Upper lobe of left lung (tissue), 6 donors: ENCODE measurements at regions not wholly inside any gene's neighbourhood (a gene's known extent, or its start where the extent isn't known, plus 50 kb on each side); places are given as distances from the start of the nearest gene placed in this dataset.

ENCODE experiments used
- ATAC-seq, 2 donors: fragments of 200-7000 bp; cut with Tn5 transposase; one replicate each; pipeline ENCODE4 v1.9.1; 2022; ENCODE audit warnings: mild to moderate bottlenecking in 2 of 2, moderate library complexity in 2 of 2; ENCODE audit not compliant: low FRiP score in 2 of 2
- DNase-seq, 2 donors: peaks; one replicate each; pipeline ENCODE4 v3.0.0-alpha.2; 2019 to 2020
- H3K27ac ChIP-seq, 4 donors: fragments of 200-600 bp; sonication (generic); one replicate each; pipeline ENCODE4 v1.5.1; 2016 to 2019
- H3K27me3 ChIP-seq, 4 donors: fragments of 200-600 bp; sonication (generic); one replicate each; pipeline ENCODE4 v1.5.1; 2017 to 2019
- H3K36me3 ChIP-seq, 4 donors: fragments of 200-600 bp; sonication (generic); one replicate each; pipeline ENCODE4 v1.5.1; 2016 to 2019
- H3K4me1 ChIP-seq, 4 donors: fragments of 200-600 bp; sonication (generic); one replicate each; pipeline ENCODE4 v1.5.1; 2018 to 2019
- H3K4me3 ChIP-seq, 4 donors: fragments of 200-600 bp; sonication (generic); one replicate each; pipeline ENCODE4 v1.5.1; 2017 to 2019; ENCODE audit warnings: mild to moderate bottlenecking in 2 of 4, moderate library complexity in 1 of 4
- H3K9me3 ChIP-seq, 4 donors: fragments of 200-600 bp; sonication (generic); one replicate each; pipeline ENCODE4 v1.5.1; 2018 to 2019
- CTCF ChIP-seq, 6 experiments: fragments of 450-650 bp in 4 of 6; fragments of 200-600 bp in 2 of 6; sonication (generic) in 2 of 6; IDR thresholded peaks; one replicate each; pipeline ENCODE4 v1.5.1; 2016 to 2019; ENCODE audit warnings: antibody characterized with exemption in 6 of 6
- EP300 ChIP-seq, 4 donors: sonication (generic); formaldehyde crosslinking; IDR thresholded peaks; one replicate each; pipeline ENCODE4 v1.5.1; 2017; ENCODE audit warnings: antibody characterized with exemption in 4 of 4, control low read depth in 2 of 4
- POLR2A ChIP-seq, 4 donors: fragments of 450-650 bp; IDR thresholded peaks; one replicate each; pipeline ENCODE4 v1.5.1; 2016 to 2017; ENCODE audit warnings: antibody characterized with exemption in 4 of 4, mild to moderate bottlenecking in 2 of 4
- POLR2AphosphoS5 ChIP-seq, 2 donors: sonication (generic); formaldehyde crosslinking; IDR thresholded peaks; one replicate each; pipeline ENCODE4 v1.5.1; 2017; ENCODE audit warnings: antibody characterized with exemption in 2 of 2
- WGBS, 2 donors: methylation state at CpG; one replicate each; pipeline ENCODE4 v1.1.5; 2017 to 2018; 5-methylcytosine and 5-hydroxymethylcytosine counted together
- donor health status: DM: no; HTN: no; CAD: no; lungs with moderate emphysema.
- donor health status: DM: no; HTN: yes; CAD: no; lungs with severe emphysema.

- H3K4me3 ChIP-seq, result no peak overlapping the region
- no peaks in the 10 kb centered on the region for H3K36me3 ChIP-seq
- peak in 1 of 2 donors; percentile 39 for ATAC-seq
- peak in 1 of 2 donors; percentile 62 for DNase-seq
- no peaks in the 10 kb centered on the region for H3K9me3 ChIP-seq
- H3K27me3 ChIP-seq, result no peaks in the 10 kb centered on the region
- no peak overlapping the region for H3K27ac ChIP-seq
- no peak for TF ChIP-seq POLR2A (IDR thresholded peaks at IDR 0.05)
- TF ChIP-seq POLR2AphosphoS5 (IDR thresholded peaks at IDR 0.05), result no peak
- no peak for TF ChIP-seq EP300 (IDR thresholded peaks at IDR 0.05)
- TF ChIP-seq CTCF (IDR thresholded peaks at IDR 0.05), result no peak
- H3K4me1 ChIP-seq, result peaks cover 0 to 8% (median 0%) of the 10 kb centered on the region in 4 donors
- 87 to 90% methylated on average over 4 to 17 of the region's 17 CpGs for WGBS, 2 donors
Observed at GRCh38 chr22:48632646-48633246, 1194.9 kb downstream of the BRD1 start.

GRCh38 chr22:48631288-48631863 lies 1196.3 kb downstream of the BRD1 start:
- 83 to 94% methylated on average over 10 to 29 of the region's 29 CpGs for WGBS, 2 donors
- no peaks in the 10 kb centered on the region for H3K36me3 ChIP-seq
- DNase-seq (peak in 1 of 2 donors; percentile 79), ATAC-seq (no peak)
- no peak overlapping the region for H3K4me3 ChIP-seq
- TF ChIP-seq CTCF (IDR thresholded peaks at IDR 0.05) (no peak), POLR2AphosphoS5 (IDR thresholded peaks at IDR 0.05) (no peak), POLR2A (IDR thresholded peaks at IDR 0.05) (no peak), EP300 (IDR thresholded peaks at IDR 0.05) (no peak)
- H3K4me1 ChIP-seq, result peaks cover 0 to 8% (median 0%) of the 10 kb centered on the region in 4 donors
- no peak overlapping the region for H3K27ac ChIP-seq
- no peaks in the 10 kb centered on the region for H3K9me3 ChIP-seq
- H3K27me3 ChIP-seq, result no peaks in the 10 kb centered on the region

GRCh38 chr22:48630848-48631247 lies 1196.8 kb downstream of the BRD1 start:
- Histone ChIP-seq H3K27me3 (no peaks in the 10 kb centered on the region), H3K36me3 (no peaks in the 10 kb centered on the region), H3K9me3 (no peaks in the 10 kb centered on the region), H3K4me3 (no peak overlapping the region), H3K27ac (no peak overlapping the region), H3K4me1 (peaks cover 0 to 7% (median 0%) of the 10 kb centered on the region in 4 donors)
- TF ChIP-seq POLR2AphosphoS5 (IDR thresholded peaks at IDR 0.05), result no peak
- no peak for TF ChIP-seq EP300 (IDR thresholded peaks at IDR 0.05)
- no peak for TF ChIP-seq POLR2A (IDR thresholded peaks at IDR 0.05)
- TF ChIP-seq CTCF (IDR thresholded peaks at IDR 0.05), result no peak
- DNase-seq (peak in 1 of 2 donors; percentile 69), ATAC-seq (no peak)
- 81 to 93% methylated on average over 3 to 17 of the region's 17 CpGs for WGBS, 2 donors

- Histone ChIP-seq H3K27me3 (no peaks in the 10 kb centered on the region), H3K36me3 (no peaks in the 10 kb centered on the region), H3K9me3 (no peaks in the 10 kb centered on the region), H3K4me1 (peaks cover 0 to 2% (median 0%) of the 10 kb centered on the region in 4 donors), H3K27ac (no peak overlapping the region), H3K4me3 (no peak overlapping the region)
- 86 to 91% methylated on average over 10 to 18 of the region's 19 CpGs for WGBS, 2 donors
- no peak for DNase-seq
- TF ChIP-seq POLR2A (IDR thresholded peaks at IDR 0.05) (no peak), EP300 (IDR thresholded peaks at IDR 0.05) (no peak), POLR2AphosphoS5 (IDR thresholded peaks at IDR 0.05) (no peak), CTCF (IDR thresholded peaks at IDR 0.05) (no peak)
- no peak for ATAC-seq
Observed at GRCh38 chr22:48630433-48630754, 1197.3 kb downstream of the BRD1 start.
